Peyer's patch (tissue), 4 donors: ENCODE measurements at regions not wholly inside any gene's neighbourhood (a gene's known extent, or its start where the extent isn't known, plus 50 kb on each side); places are given as distances from the start of the nearest gene placed in this dataset.

Experiments
- CTCF ChIP-seq, 6 experiments: fragments of 450-650 bp in 4 of 6; fragments of 200-600 bp in 2 of 6; sonication (generic) in 1 of 6; IDR thresholded peaks; one replicate each; pipeline ENCODE4 v1.5.1; 2017 to 2019; ENCODE audit warnings: antibody characterized with exemption in 6 of 6, mild to moderate bottlenecking in 3 of 6, moderate library complexity in 1 of 6
- POLR2A ChIP-seq, 2 donors: fragments of 450-650 bp; IDR thresholded peaks; one replicate each; pipeline ENCODE4 v1.5.1; 2017; ENCODE audit warnings: antibody characterized with exemption in 2 of 2, mild to moderate bottlenecking in 2 of 2, moderate library complexity in 2 of 2

DNA sequence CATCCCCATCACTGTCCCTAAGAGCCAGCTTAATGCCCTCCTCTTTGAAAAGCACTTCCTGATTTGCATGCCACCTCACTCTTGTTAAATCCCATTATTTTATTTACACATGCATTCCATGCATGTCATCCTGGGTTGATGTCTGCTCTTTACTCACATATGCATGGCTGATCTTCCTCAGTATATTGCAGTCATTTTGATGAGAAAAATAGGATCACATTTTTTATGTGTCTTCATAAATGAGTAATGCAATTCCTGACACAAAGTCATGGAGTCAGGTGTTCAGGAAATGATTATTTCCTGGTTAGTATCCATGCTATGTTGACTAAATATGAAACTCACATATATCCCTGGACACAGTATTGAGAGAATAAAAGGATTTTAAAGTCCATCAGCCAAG is 204.7 kb downstream of the SLIT2 start:
- TF ChIP-seq POLR2A (IDR thresholded peaks at IDR 0.05) (no peak), CTCF (IDR thresholded peaks at IDR 0.05) (no peak)
